CD4-positive, alpha-beta T cell (primary cell): ENCODE measurements at regions not wholly inside any gene's neighbourhood (a gene's known extent, or its start where the extent isn't known, plus 50 kb on each side); places are given as distances from the start of the nearest gene placed in this dataset.

Source experiments
- ATAC-seq: fragments of 200-7000 bp; cut with Tn5 transposase; one replicate; pipeline ENCODE4 v1.10.0; 2022; ENCODE audit warnings: mild to moderate bottlenecking; ENCODE audit not compliant: poor library complexity
- CTCF ChIA-PET: fragments of 350-600 bp; sonication (Branson Sonifier 250); formaldehyde crosslinking; loops from one replicate; lab custom pipeline; 2021; ENCODE audit warnings: antibody characterized with exemption, inconsistent platforms; lab: Charles Lee
- POLR2A ChIA-PET: fragments of 350-600 bp; sonication (Branson Sonifier 250); formaldehyde crosslinking; loops from one replicate; lab custom pipeline; 2021; ENCODE audit warnings: antibody characterized with exemption, inconsistent platforms; lab: Charles Lee
- DNase-seq, 14 experiments: peaks; one replicate each; pipeline ENCODE4 v3.0.0-alpha.2; 2013 to 2020; ENCODE audit warnings: mixed read lengths in 2 of 14
- H3K27ac ChIP-seq, 2 donors: one replicate each; pipeline versions ENCODE4 v1.5.1 to v1.7.0; 2013; ENCODE audit warnings: low read length in 2 of 2, low read depth in 1 of 2, mild to moderate bottlenecking in 1 of 2
- H3K27me3 ChIP-seq, 2 experiments: 1 replicate in 1 of 2; 2 replicates in 1 of 2; pipeline versions ENCODE4 v1.6.1 to v1.7.0; 2013; ENCODE audit warnings: low read length in 2 of 2, control low read depth in 1 of 2, mild to moderate bottlenecking in 1 of 2, moderate library complexity in 1 of 2; ENCODE audit not compliant: insufficient read depth in 2 of 2, control insufficient read depth in 1 of 2
- H3K36me3 ChIP-seq: one replicate; pipeline ENCODE4 v1.6.1; 2013; ENCODE audit warnings: low read length, control low read depth; ENCODE audit not compliant: insufficient read depth
- H3K4me1 ChIP-seq: one replicate; pipeline ENCODE4 v1.6.1; 2013; ENCODE audit warnings: low read length, control low read depth; ENCODE audit not compliant: insufficient read depth
- H3K4me3 ChIP-seq: one replicate; pipeline ENCODE4 v1.5.1; 2013; ENCODE audit warnings: mild to moderate bottlenecking, low read length, moderate library complexity
- H3K9me3 ChIP-seq, 2 experiments: 1 replicate in 1 of 2; 2 replicates in 1 of 2; pipeline versions ENCODE4 v1.6.1 to v1.7.0; 2013; ENCODE audit warnings: low read length in 2 of 2, mild to moderate bottlenecking in 2 of 2, control low read depth in 1 of 2, moderate library complexity in 1 of 2; ENCODE audit not compliant: control insufficient read depth in 1 of 2, insufficient read depth in 1 of 2
- H3K27ac Mint-ChIP-seq: one replicate; pipeline ENCODE4 v1.8.0; 2020; ENCODE audit warnings: mixed read lengths
- H3K27me3 Mint-ChIP-seq: one replicate; pipeline ENCODE4 v1.8.0; 2021; ENCODE audit warnings: mixed read lengths
- H3K36me3 Mint-ChIP-seq: one replicate; pipeline ENCODE4 v1.8.0; 2021; ENCODE audit warnings: low read depth, mixed read lengths
- H3K4me1 Mint-ChIP-seq: one replicate; pipeline ENCODE4 v1.8.0; 2021; ENCODE audit warnings: low read depth, mixed read lengths
- H3K4me3 Mint-ChIP-seq: one replicate; pipeline ENCODE4 v1.8.0; 2020; ENCODE audit warnings: mild to moderate bottlenecking, mixed read lengths
- H3K9me3 Mint-ChIP-seq: one replicate; pipeline ENCODE4 v1.8.0; 2020; ENCODE audit warnings: mixed read lengths
- CTCF ChIP-seq: fragments of 200-600 bp; IDR thresholded peaks from one replicate; pipeline ENCODE4 v1.8.0; 2022; ENCODE audit warnings: antibody characterized with exemption, mild to moderate bottlenecking
- intact Hi-C, 2 experiments: fragments of 100-400 bp; cut with DNase I in 1 of 2; cut with micrococcal nuclease in 1 of 2; formaldehyde crosslinking; loops; one replicate each; pipeline versions ENCODE4 v1.15.1 to v1.9.0; 2023 to 2025; cut with DNase I, micrococcal nuclease

GRCh38 chr17:56659622-56660021 is 66.1 kb downstream of the NOG start:
- ChIA-PET POLR2A (no interaction called here), CTCF (no interaction called here)
- no peak overlapping the region for H3K4me3 ChIP-seq
- Mint-ChIP-seq H3K27me3 (peaks cover under 1% of the 10 kb centered on the region), H3K27ac (no peak overlapping the region), H3K9me3 (peaks cover 2% of the 10 kb centered on the region), H3K4me3 (no peak overlapping the region), H3K4me1 (no peaks in the 10 kb centered on the region), H3K36me3 (no peaks in the 10 kb centered on the region)
- DNase-seq (no peak), ATAC-seq (no peak)
- no peak for TF ChIP-seq CTCF
- no peak overlapping the region for H3K27ac ChIP-seq
- no peaks in the 10 kb centered on the region for H3K4me1 ChIP-seq
- intact Hi-C loops = no loop called here
- H3K27me3 ChIP-seq = no peaks in the 10 kb centered on the region
- no peaks in the 10 kb centered on the region for H3K9me3 ChIP-seq
- H3K36me3 ChIP-seq = no peaks in the 10 kb centered on the region

- H3K4me1 ChIP-seq = no peaks in the 10 kb centered on the region
- no peak overlapping the region for H3K4me3 Mint-ChIP-seq
- POLR2A ChIA-PET = no interaction called here
- no peaks in the 10 kb centered on the region for H3K9me3 ChIP-seq
- CTCF ChIA-PET = no interaction called here
- H3K36me3 ChIP-seq = no peaks in the 10 kb centered on the region
- peaks cover 7% of the 10 kb centered on the region for H3K27me3 Mint-ChIP-seq
- no peaks in the 10 kb centered on the region for H3K36me3 Mint-ChIP-seq
- peak in 1 of 14 experiments; percentile 13 for DNase-seq
- no peak overlapping the region for H3K27ac Mint-ChIP-seq
- TF ChIP-seq CTCF = no peak
- intact Hi-C loops = no loop called here
- no peak overlapping the region for H3K4me3 ChIP-seq
- no peak for ATAC-seq
- H3K27me3 ChIP-seq = no peaks in the 10 kb centered on the region
- H3K4me1 Mint-ChIP-seq = no peaks in the 10 kb centered on the region
- no peak overlapping the region for H3K27ac ChIP-seq
- H3K9me3 Mint-ChIP-seq = peaks cover 2% of the 10 kb centered on the region
These were observed 68.4 kb downstream of the NOG start for GRCh38 chr17:56661906-56662305.

- Mint-ChIP-seq H3K27me3 (peaks cover 12% of the 10 kb centered on the region), H3K36me3 (no peaks in the 10 kb centered on the region), H3K4me3 (no peak overlapping the region), H3K27ac (no peak overlapping the region), H3K9me3 (no peaks in the 10 kb centered on the region), H3K4me1 (no peaks in the 10 kb centered on the region)
- Histone ChIP-seq H3K27me3 (no peaks in the 10 kb centered on the region), H3K4me3 (no peak overlapping the region), H3K27ac (no peak overlapping the region), H3K36me3 (no peaks in the 10 kb centered on the region), H3K4me1 (no peaks in the 10 kb centered on the region), H3K9me3 (no peaks in the 10 kb centered on the region)
- no peak for DNase-seq
- intact Hi-C loops = no loop called here
- TF ChIP-seq CTCF = no peak
- ChIA-PET CTCF (interaction anchor here (1.0 kb wide), 1 partner anchor 114 kb away, joined by 3 read pairs; no protein-coding TSS in a partner anchor), POLR2A (no interaction called here)
- ATAC-seq = no peak
These were observed 72.4 kb downstream of the NOG start for GRCh38 chr17:56665864-56666263.
